ENCODE measurements at regions not wholly inside any gene's neighbourhood (a gene's known extent, or its start where the extent isn't known, plus 50 kb on each side); places are given as distances from the start of the nearest gene placed in this dataset.
"Not testable (repeated sequence)": the region's sequence is repeated elsewhere in the genome, so short reads cannot be mapped to it uniquely, and the experiment has no call there.

GRCh38 chr14:98932431-98933325 lies 339.3 kb downstream of the BCL11B start:
- Histone ChIP-seq H3K27ac (ENCODE audit: low read length) (no peak overlapping the region), H3K4me3 (ENCODE audit: low read depth in 1 of 2, low read length in 2 of 2) (no peak overlapping the region), H3K4me1 (ENCODE audit: control insufficient read depth in 1 of 2, insufficient read depth in 2 of 2, low read length in 2 of 2) (no peaks in the 10 kb centered on the region), H3K36me3 (ENCODE audit: control insufficient read depth in 1 of 2, insufficient read depth in 2 of 2, low read length in 2 of 2) (no peaks in the 10 kb centered on the region), H3K27me3 (ENCODE audit: low read depth, low read length) (no peaks in the 10 kb centered on the region), H3K9me3 (ENCODE audit: control insufficient read depth in 1 of 2, low read length in 2 of 2) (no peaks in the 10 kb centered on the region)

- H3K27me3 ChIP-seq (ENCODE audit: low read depth, low read length); H3K4me3 ChIP-seq (ENCODE audit: low read depth in 1 of 2, low read length in 2 of 2); H3K9me3 ChIP-seq (ENCODE audit: control insufficient read depth in 1 of 2, low read length in 2 of 2); H3K36me3 ChIP-seq (ENCODE audit: control insufficient read depth in 1 of 2, insufficient read depth in 2 of 2, low read length in 2 of 2); H3K4me1 ChIP-seq (ENCODE audit: control insufficient read depth in 1 of 2, insufficient read depth in 2 of 2, low read length in 2 of 2); H3K27ac ChIP-seq (ENCODE audit: low read length): not testable (repeated sequence)
Measured at GRCh38 chr14:98934569-98934968, 337.4 kb downstream of the BCL11B start.

GRCh38 chr14:98935921-98936320 lies 336.1 kb downstream of the BCL11B start:
- no peaks in the 10 kb centered on the region for H3K27me3 ChIP-seq (ENCODE audit: low read depth, low read length)
- no peaks in the 10 kb centered on the region for H3K9me3 ChIP-seq (ENCODE audit: control insufficient read depth in 1 of 2, low read length in 2 of 2)
- no peak overlapping the region for H3K4me3 ChIP-seq (ENCODE audit: low read depth in 1 of 2, low read length in 2 of 2)
- no peak overlapping the region for H3K27ac ChIP-seq (ENCODE audit: low read length)
- no peaks in the 10 kb centered on the region for H3K4me1 ChIP-seq (ENCODE audit: control insufficient read depth in 1 of 2, insufficient read depth in 2 of 2, low read length in 2 of 2)
- H3K36me3 ChIP-seq (ENCODE audit: control insufficient read depth in 1 of 2, insufficient read depth in 2 of 2, low read length in 2 of 2) = no peaks in the 10 kb centered on the region

GRCh38 chr14:98937021-98937420 lies 335.0 kb downstream of the BCL11B start:
- no peaks in the 10 kb centered on the region for H3K27me3 ChIP-seq (ENCODE audit: low read depth, low read length)

GRCh38 chr14:98937712-98938505 lies 334.1 kb downstream of the BCL11B start:
- H3K4me1 ChIP-seq (ENCODE audit: control insufficient read depth in 1 of 2, insufficient read depth in 2 of 2, low read length in 2 of 2) = no peaks in the 10 kb centered on the region
- no peaks in the 10 kb centered on the region for H3K27me3 ChIP-seq (ENCODE audit: low read depth, low read length)
- H3K9me3 ChIP-seq (ENCODE audit: control insufficient read depth in 1 of 2, low read length in 2 of 2) = no peaks in the 10 kb centered on the region
- no peak overlapping the region for H3K4me3 ChIP-seq (ENCODE audit: low read depth in 1 of 2, low read length in 2 of 2)
- H3K27ac ChIP-seq (ENCODE audit: low read length) = no peak overlapping the region
- no peaks in the 10 kb centered on the region for H3K36me3 ChIP-seq (ENCODE audit: control insufficient read depth in 1 of 2, insufficient read depth in 2 of 2, low read length in 2 of 2)

More at GRCh38 chr14:98937021-98937420, 335.0 kb downstream of the BCL11B start:
- no peaks in the 10 kb centered on the region for H3K9me3 ChIP-seq (ENCODE audit: control insufficient read depth in 1 of 2, low read length in 2 of 2)
- no peak overlapping the region for H3K27ac ChIP-seq (ENCODE audit: low read length)
- H3K4me3 ChIP-seq (ENCODE audit: low read depth in 1 of 2, low read length in 2 of 2) = no peak overlapping the region
- no peaks in the 10 kb centered on the region for H3K4me1 ChIP-seq (ENCODE audit: control insufficient read depth in 1 of 2, insufficient read depth in 2 of 2, low read length in 2 of 2)
- H3K36me3 ChIP-seq (ENCODE audit: control insufficient read depth in 1 of 2, insufficient read depth in 2 of 2, low read length in 2 of 2) = no peaks in the 10 kb centered on the region

- H3K27ac ChIP-seq (ENCODE audit: low read length) = no peak overlapping the region
- no peaks in the 10 kb centered on the region for H3K9me3 ChIP-seq (ENCODE audit: control insufficient read depth in 1 of 2, low read length in 2 of 2)
- H3K27me3 ChIP-seq (ENCODE audit: low read depth, low read length) = no peaks in the 10 kb centered on the region
- peaks cover 0 to 3% of the 10 kb centered on the region in 2 donors for H3K4me1 ChIP-seq (ENCODE audit: control insufficient read depth in 1 of 2, insufficient read depth in 2 of 2, low read length in 2 of 2)
- H3K4me3 ChIP-seq (ENCODE audit: low read depth in 1 of 2, low read length in 2 of 2) = no peak overlapping the region
- H3K36me3 ChIP-seq (ENCODE audit: control insufficient read depth in 1 of 2, insufficient read depth in 2 of 2, low read length in 2 of 2) = no peaks in the 10 kb centered on the region
Measured at GRCh38 chr14:98940693-98941437, 331.1 kb downstream of the BCL11B start.

GRCh38 chr14:98941481-98941880 lies 330.5 kb downstream of the BCL11B start:
- H3K4me1 ChIP-seq (ENCODE audit: control insufficient read depth in 1 of 2, insufficient read depth in 2 of 2, low read length in 2 of 2) = peaks cover 0 to 8% of the 10 kb centered on the region in 2 donors
- H3K4me3 ChIP-seq (ENCODE audit: low read depth in 1 of 2, low read length in 2 of 2) = no peak overlapping the region
- no peak overlapping the region for H3K27ac ChIP-seq (ENCODE audit: low read length)
- no peaks in the 10 kb centered on the region for H3K9me3 ChIP-seq (ENCODE audit: control insufficient read depth in 1 of 2, low read length in 2 of 2)
- no peaks in the 10 kb centered on the region for H3K36me3 ChIP-seq (ENCODE audit: control insufficient read depth in 1 of 2, insufficient read depth in 2 of 2, low read length in 2 of 2)
- no peaks in the 10 kb centered on the region for H3K27me3 ChIP-seq (ENCODE audit: low read depth, low read length)

- no peak overlapping the region for H3K27ac ChIP-seq (ENCODE audit: low read length)
- no peaks in the 10 kb centered on the region for H3K36me3 ChIP-seq (ENCODE audit: control insufficient read depth in 1 of 2, insufficient read depth in 2 of 2, low read length in 2 of 2)
Measured at GRCh38 chr14:98943907-98944306, 328.1 kb downstream of the BCL11B start.

GRCh38 chr14:98944989-98945388 lies 327.0 kb downstream of the BCL11B start:
- Histone ChIP-seq H3K27ac (ENCODE audit: low read length) (no peak overlapping the region), H3K36me3 (ENCODE audit: control insufficient read depth in 1 of 2, insufficient read depth in 2 of 2, low read length in 2 of 2) (no peaks in the 10 kb centered on the region), H3K4me1 (ENCODE audit: control insufficient read depth in 1 of 2, insufficient read depth in 2 of 2, low read length in 2 of 2) (peaks cover 4 to 18% of the 10 kb centered on the region in 2 donors), H3K4me3 (ENCODE audit: low read depth in 1 of 2, low read length in 2 of 2) (no peak overlapping the region), H3K27me3 (ENCODE audit: low read depth, low read length) (no peaks in the 10 kb centered on the region), H3K9me3 (ENCODE audit: control insufficient read depth in 1 of 2, low read length in 2 of 2) (no peaks in the 10 kb centered on the region)

More at GRCh38 chr14:98943907-98944306, 328.1 kb downstream of the BCL11B start:
- Histone ChIP-seq H3K9me3 (ENCODE audit: control insufficient read depth in 1 of 2, low read length in 2 of 2) (no peaks in the 10 kb centered on the region), H3K4me1 (ENCODE audit: control insufficient read depth in 1 of 2, insufficient read depth in 2 of 2, low read length in 2 of 2) (peaks cover 4 to 18% of the 10 kb centered on the region in 2 donors), H3K27me3 (ENCODE audit: low read depth, low read length) (no peaks in the 10 kb centered on the region), H3K4me3 (ENCODE audit: low read depth in 1 of 2, low read length in 2 of 2) (no peak overlapping the region)

GRCh38 chr14:98945611-98946570 lies 326.1 kb downstream of the BCL11B start:
- Histone ChIP-seq H3K27me3 (ENCODE audit: low read depth, low read length) (no peaks in the 10 kb centered on the region), H3K9me3 (ENCODE audit: control insufficient read depth in 1 of 2, low read length in 2 of 2) (no peaks in the 10 kb centered on the region), H3K36me3 (ENCODE audit: control insufficient read depth in 1 of 2, insufficient read depth in 2 of 2, low read length in 2 of 2) (no peaks in the 10 kb centered on the region), H3K4me3 (ENCODE audit: low read depth in 1 of 2, low read length in 2 of 2) (no peak overlapping the region), H3K4me1 (ENCODE audit: control insufficient read depth in 1 of 2, insufficient read depth in 2 of 2, low read length in 2 of 2) (peaks cover 4 to 18% of the 10 kb centered on the region in 2 donors), H3K27ac (ENCODE audit: low read length) (no peak overlapping the region)

Measured in muscle layer of duodenum (tissue), 2 donors.